ENCODE measurements at regions not wholly inside any gene's neighbourhood (a gene's known extent, or its start where the extent isn't known, plus 50 kb on each side); places are given as distances from the start of the nearest gene placed in this dataset.

- no peak for TF ChIP-seq SMC3 (IDR thresholded peaks at IDR 0.05; ENCODE audit: low read depth, low read length)
- TF ChIP-seq, protein P1, sequence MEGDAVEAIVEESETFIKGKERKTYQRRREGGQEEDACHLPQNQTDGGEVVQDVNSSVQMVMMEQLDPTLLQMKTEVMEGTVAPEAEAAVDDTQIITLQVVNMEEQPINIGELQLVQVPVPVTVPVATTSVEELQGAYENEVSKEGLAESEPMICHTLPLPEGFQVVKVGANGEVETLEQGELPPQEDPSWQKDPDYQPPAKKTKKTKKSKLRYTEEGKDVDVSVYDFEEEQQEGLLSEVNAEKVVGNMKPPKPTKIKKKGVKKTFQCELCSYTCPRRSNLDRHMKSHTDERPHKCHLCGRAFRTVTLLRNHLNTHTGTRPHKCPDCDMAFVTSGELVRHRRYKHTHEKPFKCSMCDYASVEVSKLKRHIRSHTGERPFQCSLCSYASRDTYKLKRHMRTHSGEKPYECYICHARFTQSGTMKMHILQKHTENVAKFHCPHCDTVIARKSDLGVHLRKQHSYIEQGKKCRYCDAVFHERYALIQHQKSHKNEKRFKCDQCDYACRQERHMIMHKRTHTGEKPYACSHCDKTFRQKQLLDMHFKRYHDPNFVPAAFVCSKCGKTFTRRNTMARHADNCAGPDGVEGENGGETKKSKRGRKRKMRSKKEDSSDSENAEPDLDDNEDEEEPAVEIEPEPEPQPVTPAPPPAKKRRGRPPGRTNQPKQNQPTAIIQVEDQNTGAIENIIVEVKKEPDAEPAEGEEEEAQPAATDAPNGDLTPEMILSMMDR (conservative IDR thresholded peaks at IDR 0.05; ENCODE audit: low read depth, low read length): no peak
- TF ChIP-seq BHLHE40 (IDR thresholded peaks at IDR 0.05; ENCODE audit: low read depth, low read length): no peak
- no peak for TF ChIP-seq CEBPB (IDR thresholded peaks at IDR 0.05; ENCODE audit: low read depth, low read length)
- no peak for TF ChIP-seq RAD21 (IDR thresholded peaks at IDR 0.05; ENCODE audit: low read length)
- TF ChIP-seq, protein P2, sequence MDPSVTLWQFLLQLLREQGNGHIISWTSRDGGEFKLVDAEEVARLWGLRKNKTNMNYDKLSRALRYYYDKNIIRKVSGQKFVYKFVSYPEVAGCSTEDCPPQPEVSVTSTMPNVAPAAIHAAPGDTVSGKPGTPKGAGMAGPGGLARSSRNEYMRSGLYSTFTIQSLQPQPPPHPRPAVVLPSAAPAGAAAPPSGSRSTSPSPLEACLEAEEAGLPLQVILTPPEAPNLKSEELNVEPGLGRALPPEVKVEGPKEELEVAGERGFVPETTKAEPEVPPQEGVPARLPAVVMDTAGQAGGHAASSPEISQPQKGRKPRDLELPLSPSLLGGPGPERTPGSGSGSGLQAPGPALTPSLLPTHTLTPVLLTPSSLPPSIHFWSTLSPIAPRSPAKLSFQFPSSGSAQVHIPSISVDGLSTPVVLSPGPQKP (IDR thresholded peaks at IDR 0.05; ENCODE audit: borderline replicate concordance, low read depth, low read length): no peak
- TF ChIP-seq POLR2A (IDR thresholded peaks at IDR 0.05; ENCODE audit: low read depth, low read length): no peak
- TF ChIP-seq RFX5 (IDR thresholded peaks at IDR 0.05; ENCODE audit: low read depth, low read length): no peak
- TF ChIP-seq, protein P3, sequence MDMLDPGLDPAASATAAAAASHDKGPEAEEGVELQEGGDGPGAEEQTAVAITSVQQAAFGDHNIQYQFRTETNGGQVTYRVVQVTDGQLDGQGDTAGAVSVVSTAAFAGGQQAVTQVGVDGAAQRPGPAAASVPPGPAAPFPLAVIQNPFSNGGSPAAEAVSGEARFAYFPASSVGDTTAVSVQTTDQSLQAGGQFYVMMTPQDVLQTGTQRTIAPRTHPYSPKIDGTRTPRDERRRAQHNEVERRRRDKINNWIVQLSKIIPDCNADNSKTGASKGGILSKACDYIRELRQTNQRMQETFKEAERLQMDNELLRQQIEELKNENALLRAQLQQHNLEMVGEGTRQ (IDR thresholded peaks at IDR 0.05; ENCODE audit: low read depth, low read length): no peak
- TF ChIP-seq MAZ (IDR thresholded peaks at IDR 0.05; ENCODE audit: borderline replicate concordance, low read depth, low read length): no peak
- TF ChIP-seq CHD1 (IDR thresholded peaks at IDR 0.05; ENCODE audit: low read depth, low read length): no peak
- no peak for TF ChIP-seq FOS (IDR thresholded peaks at IDR 0.05; ENCODE audit: low read depth, low read length)
- no peak for TF ChIP-seq RCOR1 (IDR thresholded peaks at IDR 0.05; ENCODE audit: insufficient replicate concordance, low read length)
- no peak for TF ChIP-seq MXI1 (IDR thresholded peaks at IDR 0.05; ENCODE audit: borderline replicate concordance, low read depth, low read length)
Measured at GRCh38 chr14:42510071-42510470, 903.4 kb downstream of the LRFN5 start.
